ENCODE measurements at regions not wholly inside any gene's neighbourhood (a gene's known extent, or its start where the extent isn't known, plus 50 kb on each side); places are given as distances from the start of the nearest gene placed in this dataset.
"Not testable (repeated sequence)": the region's sequence is repeated elsewhere in the genome, so short reads cannot be mapped to it uniquely, and the experiment has no call there.

- DNase-seq (ENCODE audit: low read depth in 2 of 2), result no peak
Measured at GRCh38 chr16:80258407-80258806, 282.4 kb upstream of the DYNLRB2 start.

GRCh38 chr16:80254970-80255369 lies 285.8 kb upstream of the DYNLRB2 start:
- no peak for DNase-seq (ENCODE audit: low read depth in 2 of 2)

GRCh38 chr16:80253741-80254140 lies 287.1 kb upstream of the DYNLRB2 start:
- DNase-seq (ENCODE audit: low read depth in 2 of 2), result no peak

GRCh38 chr16:80250381-80250780 lies 290.4 kb upstream of the DYNLRB2 start:
- DNase-seq (ENCODE audit: low read depth in 2 of 2), result no peak

GRCh38 chr16:80243303-80243702 lies 297.5 kb upstream of the DYNLRB2 start:
- DNase-seq (ENCODE audit: low read depth in 2 of 2), result not testable (repeated sequence)

GRCh38 chr16:80242279-80242678 lies 298.5 kb upstream of the DYNLRB2 start:
- DNase-seq (ENCODE audit: low read depth in 2 of 2), result not testable (repeated sequence)

- DNase-seq (ENCODE audit: low read depth in 2 of 2), result no peak
Measured at GRCh38 chr16:80233097-80233835, 307.5 kb upstream of the DYNLRB2 start.

GRCh38 chr16:80231888-80232287 lies 308.9 kb upstream of the DYNLRB2 start:
- DNase-seq (ENCODE audit: low read depth in 2 of 2), result no peak

GRCh38 chr16:80231121-80231520 lies 309.7 kb upstream of the DYNLRB2 start:
- DNase-seq (ENCODE audit: low read depth in 2 of 2), result no peak

- DNase-seq (ENCODE audit: low read depth in 2 of 2), result no peak
Measured at GRCh38 chr16:80230328-80231120, 310.3 kb upstream of the DYNLRB2 start.

GRCh38 chr16:80226499-80226898 lies 314.3 kb upstream of the DYNLRB2 start:
- no peak for DNase-seq (ENCODE audit: low read depth in 2 of 2)

- no peak for DNase-seq (ENCODE audit: low read depth in 2 of 2)
Measured at GRCh38 chr16:80210787-80211186, 330.0 kb upstream of the DYNLRB2 start.

- no peak for DNase-seq (ENCODE audit: low read depth in 2 of 2)
Measured at GRCh38 chr16:80208743-80209142, 332.1 kb upstream of the DYNLRB2 start.

GRCh38 chr16:80208015-80208414 lies 332.8 kb upstream of the DYNLRB2 start:
- DNase-seq (ENCODE audit: low read depth in 2 of 2), result no peak

- no peak for DNase-seq (ENCODE audit: low read depth in 2 of 2)
Measured at GRCh38 chr16:80203821-80204220, 337.0 kb upstream of the DYNLRB2 start.

GRCh38 chr16:80202831-80203413 lies 337.9 kb upstream of the DYNLRB2 start:
- DNase-seq (ENCODE audit: low read depth in 2 of 2), result no peak

GRCh38 chr16:80200079-80200478 lies 340.7 kb upstream of the DYNLRB2 start:
- DNase-seq (ENCODE audit: low read depth in 2 of 2), result no peak

GRCh38 chr16:80199614-80200013 lies 341.2 kb upstream of the DYNLRB2 start:
- DNase-seq (ENCODE audit: low read depth in 2 of 2), result no peak

GRCh38 chr16:80198311-80199299 lies 342.2 kb upstream of the DYNLRB2 start:
- no peak for DNase-seq (ENCODE audit: low read depth in 2 of 2)

- no peak for DNase-seq (ENCODE audit: low read depth in 2 of 2)
Measured at GRCh38 chr16:80197741-80198201, 343.0 kb upstream of the DYNLRB2 start.

GRCh38 chr16:80191928-80192327 lies 348.9 kb upstream of the DYNLRB2 start:
- no peak for DNase-seq (ENCODE audit: low read depth in 2 of 2)

Data from activated CD8-positive, alpha-beta memory T cell treated with anti-CD3 and anti-CD28 coated beads for 4 hours (primary cell).